Panc1 (cell line): ENCODE measurements at regions not wholly inside any gene's neighbourhood (a gene's known extent, or its start where the extent isn't known, plus 50 kb on each side); places are given as distances from the start of the nearest gene placed in this dataset.

ENCODE experiments used
- ATAC-seq: fragments of 200-7000 bp; cut with Tn5 transposase; 2 replicates; pipeline ENCODE4 v1.9.1; 2020; ENCODE audit warnings: mild to moderate bottlenecking, moderate library complexity
- BruUV-seq: library from RNA; stranded (reverse); fragments of 400-500 nt; replicated peaks from 2 replicates; lab custom pipeline; 2021; lab: Mats Ljungman, UMichigan
- CTCF ChIA-PET: fragments of 300-600 bp; sonication (Branson Sonifier 250); formaldehyde crosslinking; loops from one replicate; lab custom pipeline; 2022; ENCODE audit warnings: antibody characterized with exemption; lab: Charles Lee
- POLR2A ChIA-PET: fragments of 300-600 bp; sonication (Branson Sonifier 250); formaldehyde crosslinking; loops from one replicate; lab custom pipeline; 2022; ENCODE audit warnings: antibody characterized with exemption; lab: Charles Lee
- DNase-seq: peaks from one replicate; pipeline ENCODE4 v3.0.0-alpha.2; 2010; ENCODE audit warnings: low read depth, low spot score
- H3K27ac ChIP-seq: 2 replicates; pipeline ENCODE4 v1.5.1; 2011; ENCODE audit warnings: mild to moderate bottlenecking, low read length, inconsistent platforms
- H3K27me3 ChIP-seq: fragments of 200-500 bp; sonication (Bioruptor generic); 2 replicates; pipeline ENCODE4 v1.6.0; 2014; ENCODE audit warnings: low read length, inconsistent platforms; ENCODE audit not compliant: control insufficient read depth, insufficient read depth
- H3K36me3 ChIP-seq: fragments of 200-500 bp; sonication (Bioruptor generic); 2 replicates; pipeline ENCODE4 v1.5.1; 2014; ENCODE audit warnings: inconsistent platforms, mild to moderate bottlenecking, low read length, moderate library complexity; ENCODE audit not compliant: control insufficient read depth, insufficient read depth
- H3K4me1 ChIP-seq: 2 replicates; pipeline ENCODE4 v1.5.1; 2011; ENCODE audit warnings: inconsistent platforms, mild to moderate bottlenecking, low read length, moderate library complexity; ENCODE audit not compliant: control insufficient read depth, insufficient read depth
- H3K4me3 ChIP-seq, 2 experiments: 2 replicates each; pipeline ENCODE4 v1.5.1; 2011 to 2012; ENCODE audit warnings: low read depth in 2 of 2, low read length in 2 of 2, mild to moderate bottlenecking in 2 of 2, inconsistent platforms in 1 of 2, moderate library complexity in 1 of 2
- H3K9me3 ChIP-seq: fragments of 200-500 bp; sonication (Bioruptor generic); 2 replicates; pipeline ENCODE4 v1.5.1; 2014; ENCODE audit warnings: low read depth, mild to moderate bottlenecking, inconsistent platforms, low read length, moderate library complexity; ENCODE audit not compliant: control insufficient read depth, insufficient read depth
- POLR2AphosphoS5 ChIP-seq: IDR thresholded peaks from 2 replicates; pipeline ENCODE4 v1.6.1; 2012; ENCODE audit warnings: mild to moderate bottlenecking, low read depth, low read length, moderate library complexity
- SIN3A ChIP-seq: IDR thresholded peaks from 2 replicates; pipeline ENCODE4 v1.6.1; 2012; ENCODE audit warnings: low read depth, mild to moderate bottlenecking, low read length, moderate library complexity, borderline replicate concordance; ENCODE audit not compliant: insufficient read depth
- TCF7L2 ChIP-seq: IDR thresholded peaks from 2 replicates; pipeline ENCODE4 v1.6.1; 2011; ENCODE audit warnings: mild to moderate bottlenecking, low read depth, low read length, inconsistent platforms
- in situ Hi-C: cut with HindIII; loops from 2 replicates; pipeline ENCODE4 v1.10.0; 2016; ENCODE audit warnings: low sequenced_read_pairs, low pct_unique_long_range_greater_than_20kb
- intact Hi-C: fragments of 100-400 bp; cut with micrococcal nuclease; formaldehyde crosslinking; loops from one replicate; pipeline ENCODE4 v1.10.0; 2022; ENCODE audit not compliant: unreplicated experiment
- TF ChIP-seq, protein P1 (sequence below): fragments of 450-650 bp; IDR thresholded peaks from 2 replicates; pipeline ENCODE4 v1.5.1; 2017; ENCODE audit warnings: mild to moderate bottlenecking
- TF ChIP-seq, protein P2 (sequence below), 2 experiments: IDR thresholded peaks; 2 replicates each; pipeline ENCODE4 v1.6.1; 2011 to 2012; ENCODE audit warnings: low read depth in 2 of 2, control low read depth in 1 of 2, low read length in 1 of 2, mild to moderate bottlenecking in 1 of 2, moderate library complexity in 1 of 2; ENCODE audit not compliant: insufficient read depth in 1 of 2

GRCh38 chr3:162658003-162658402 lies 1161.4 kb downstream of the OTOL1 start:
- CTCF ChIA-PET, result no interaction called here
- Histone ChIP-seq H3K36me3 (no peaks in the 10 kb centered on the region), H3K27me3 (no peaks in the 10 kb centered on the region), H3K27ac (no peak overlapping the region), H3K9me3 (peaks cover 3% of the 10 kb centered on the region; the same call in 1 of the 2 replicates), H3K4me1 (no peaks in the 10 kb centered on the region), H3K4me3 (no peak overlapping the region)
- no TSS peak for BruUV-seq
- ATAC-seq (no peak), DNase-seq (no peak)
- in situ Hi-C loops, result no loop called here
- TF ChIP-seq TCF7L2, result no peak
- POLR2A ChIA-PET, result no interaction called here
- intact Hi-C loops, result no loop called here

- Histone ChIP-seq H3K4me3 (no peak overlapping the region), H3K27ac (no peak overlapping the region), H3K36me3 (no peaks in the 10 kb centered on the region), H3K4me1 (no peaks in the 10 kb centered on the region), H3K27me3 (no peaks in the 10 kb centered on the region), H3K9me3 (no peaks in the 10 kb centered on the region)
- intact Hi-C loops (no loop called here), in situ Hi-C loops (no loop called here)
- ATAC-seq (no peak), DNase-seq (no peak)
- CTCF ChIA-PET, result no interaction called here
- no TSS peak for BruUV-seq
- POLR2A ChIA-PET, result no interaction called here
- TF ChIP-seq TCF7L2 (no peak), POLR2AphosphoS5 (no peak), SIN3A (no peak)
- TF ChIP-seq, protein P1, sequence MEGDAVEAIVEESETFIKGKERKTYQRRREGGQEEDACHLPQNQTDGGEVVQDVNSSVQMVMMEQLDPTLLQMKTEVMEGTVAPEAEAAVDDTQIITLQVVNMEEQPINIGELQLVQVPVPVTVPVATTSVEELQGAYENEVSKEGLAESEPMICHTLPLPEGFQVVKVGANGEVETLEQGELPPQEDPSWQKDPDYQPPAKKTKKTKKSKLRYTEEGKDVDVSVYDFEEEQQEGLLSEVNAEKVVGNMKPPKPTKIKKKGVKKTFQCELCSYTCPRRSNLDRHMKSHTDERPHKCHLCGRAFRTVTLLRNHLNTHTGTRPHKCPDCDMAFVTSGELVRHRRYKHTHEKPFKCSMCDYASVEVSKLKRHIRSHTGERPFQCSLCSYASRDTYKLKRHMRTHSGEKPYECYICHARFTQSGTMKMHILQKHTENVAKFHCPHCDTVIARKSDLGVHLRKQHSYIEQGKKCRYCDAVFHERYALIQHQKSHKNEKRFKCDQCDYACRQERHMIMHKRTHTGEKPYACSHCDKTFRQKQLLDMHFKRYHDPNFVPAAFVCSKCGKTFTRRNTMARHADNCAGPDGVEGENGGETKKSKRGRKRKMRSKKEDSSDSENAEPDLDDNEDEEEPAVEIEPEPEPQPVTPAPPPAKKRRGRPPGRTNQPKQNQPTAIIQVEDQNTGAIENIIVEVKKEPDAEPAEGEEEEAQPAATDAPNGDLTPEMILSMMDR, result no peak
- TF ChIP-seq, protein P2, sequence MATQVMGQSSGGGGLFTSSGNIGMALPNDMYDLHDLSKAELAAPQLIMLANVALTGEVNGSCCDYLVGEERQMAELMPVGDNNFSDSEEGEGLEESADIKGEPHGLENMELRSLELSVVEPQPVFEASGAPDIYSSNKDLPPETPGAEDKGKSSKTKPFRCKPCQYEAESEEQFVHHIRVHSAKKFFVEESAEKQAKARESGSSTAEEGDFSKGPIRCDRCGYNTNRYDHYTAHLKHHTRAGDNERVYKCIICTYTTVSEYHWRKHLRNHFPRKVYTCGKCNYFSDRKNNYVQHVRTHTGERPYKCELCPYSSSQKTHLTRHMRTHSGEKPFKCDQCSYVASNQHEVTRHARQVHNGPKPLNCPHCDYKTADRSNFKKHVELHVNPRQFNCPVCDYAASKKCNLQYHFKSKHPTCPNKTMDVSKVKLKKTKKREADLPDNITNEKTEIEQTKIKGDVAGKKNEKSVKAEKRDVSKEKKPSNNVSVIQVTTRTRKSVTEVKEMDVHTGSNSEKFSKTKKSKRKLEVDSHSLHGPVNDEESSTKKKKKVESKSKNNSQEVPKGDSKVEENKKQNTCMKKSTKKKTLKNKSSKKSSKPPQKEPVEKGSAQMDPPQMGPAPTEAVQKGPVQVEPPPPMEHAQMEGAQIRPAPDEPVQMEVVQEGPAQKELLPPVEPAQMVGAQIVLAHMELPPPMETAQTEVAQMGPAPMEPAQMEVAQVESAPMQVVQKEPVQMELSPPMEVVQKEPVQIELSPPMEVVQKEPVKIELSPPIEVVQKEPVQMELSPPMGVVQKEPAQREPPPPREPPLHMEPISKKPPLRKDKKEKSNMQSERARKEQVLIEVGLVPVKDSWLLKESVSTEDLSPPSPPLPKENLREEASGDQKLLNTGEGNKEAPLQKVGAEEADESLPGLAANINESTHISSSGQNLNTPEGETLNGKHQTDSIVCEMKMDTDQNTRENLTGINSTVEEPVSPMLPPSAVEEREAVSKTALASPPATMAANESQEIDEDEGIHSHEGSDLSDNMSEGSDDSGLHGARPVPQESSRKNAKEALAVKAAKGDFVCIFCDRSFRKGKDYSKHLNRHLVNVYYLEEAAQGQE (IDR thresholded peaks at IDR 0.05; ENCODE audit: insufficient read depth in 1 of 2, low read depth in 2 of 2, low read length in 1 of 2), result no peak
Observed at GRCh38 chr3:162665684-162666391, 1169.2 kb downstream of the OTOL1 start.

DNA sequence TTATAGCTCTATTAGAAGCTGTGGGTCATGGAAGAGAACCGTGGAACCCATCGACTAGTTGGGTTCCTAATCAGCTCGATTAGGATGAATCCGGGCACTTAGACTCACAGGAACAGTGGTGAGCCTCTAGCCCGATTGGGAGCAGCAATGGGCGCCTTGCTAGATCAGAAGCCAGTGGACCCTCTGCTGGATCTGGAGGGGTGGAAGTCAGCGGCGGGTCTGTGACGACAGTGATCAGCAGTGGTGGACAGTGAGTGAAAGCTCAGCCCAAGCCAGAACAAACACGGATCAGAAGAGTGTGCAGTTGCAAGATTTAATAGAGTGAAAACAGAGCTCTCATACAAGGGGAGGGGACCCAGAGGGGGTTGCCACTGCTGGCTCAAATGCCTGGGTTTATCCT lies 1170.2 kb downstream of the OTOL1 start:
- ChIA-PET CTCF (no interaction called here), POLR2A (no interaction called here)
- intact Hi-C loops (no loop called here), in situ Hi-C loops (no loop called here)
- TF ChIP-seq SIN3A (no peak), POLR2AphosphoS5 (no peak), TCF7L2 (no peak)
- TF ChIP-seq, protein P2 (IDR thresholded peaks at IDR 0.05; ENCODE audit: insufficient read depth in 1 of 2, low read depth in 2 of 2, low read length in 1 of 2), result no peak
- TF ChIP-seq, protein P1, result no peak
- DNase-seq (no peak), ATAC-seq (no peak)
- Histone ChIP-seq H3K36me3 (no peaks in the 10 kb centered on the region), H3K9me3 (no peaks in the 10 kb centered on the region), H3K4me1 (no peaks in the 10 kb centered on the region), H3K27ac (no peak overlapping the region), H3K4me3 (no peak overlapping the region), H3K27me3 (no peaks in the 10 kb centered on the region)
- no TSS peak for BruUV-seq
